Glomerular visceral epithelial cell (primary cell): ENCODE measurements at regions not wholly inside any gene's neighbourhood (a gene's known extent, or its start where the extent isn't known, plus 50 kb on each side); places are given as distances from the start of the nearest gene placed in this dataset.

Experiments used
- DNase-seq: peaks from one replicate; pipeline ENCODE4 v3.0.0-alpha.2; 2016; ENCODE audit errors: extremely low spot score

- no peak for DNase-seq
These were observed 95.4 kb downstream of the RMI2 start for GRCh38 chr16:11440657-11441012.

GRCh38 chr16:11445486-11445885 lies 100.2 kb downstream of the RMI2 start:
- no peak for DNase-seq

- DNase-seq, result no peak
These were observed 101.4 kb downstream of the RMI2 start for GRCh38 chr16:11446566-11447119.

DNA sequence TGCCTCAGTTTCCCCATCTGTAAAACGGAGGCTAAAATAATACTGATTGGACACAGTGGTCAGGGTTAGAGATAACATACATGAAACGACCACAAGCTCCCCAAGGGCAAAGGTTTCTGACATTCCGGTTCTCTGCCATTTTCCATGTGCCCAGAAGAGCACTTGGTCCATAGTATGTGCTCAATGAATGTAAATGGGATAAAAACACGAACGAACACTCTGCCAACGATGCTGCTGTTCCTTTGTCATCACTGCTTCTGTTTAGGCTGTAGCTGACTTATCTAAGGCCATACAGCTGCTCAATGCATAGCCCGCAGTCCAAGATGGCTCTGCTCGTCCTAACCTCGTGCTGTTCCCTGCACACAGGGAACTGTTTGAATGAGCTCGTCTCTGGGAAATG lies 102.0 kb downstream of the RMI2 start:
- DNase-seq, result no peak

DNA sequence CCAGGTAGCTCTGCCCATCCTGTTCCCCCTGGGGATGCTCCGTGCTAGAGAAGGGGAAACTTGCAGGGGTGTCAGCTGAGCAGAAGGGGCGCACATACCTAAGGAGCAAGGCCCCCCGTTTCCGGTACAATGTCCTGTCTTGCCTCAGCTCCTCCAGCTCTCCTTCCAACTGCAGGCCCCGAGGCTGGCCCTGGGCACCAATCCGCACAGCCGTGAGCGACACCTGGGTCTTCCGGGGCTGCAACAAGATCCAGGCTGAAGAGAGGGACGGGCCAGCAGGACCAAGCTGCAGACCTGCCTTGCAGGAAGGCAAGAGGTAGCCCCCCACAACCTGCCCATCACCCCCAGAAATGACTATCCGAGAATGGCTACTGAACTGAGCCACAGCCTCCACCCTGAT lies 102.6 kb downstream of the RMI2 start:
- no peak for DNase-seq

- DNase-seq, result no peak
These were observed 103.6 kb downstream of the RMI2 start for GRCh38 chr16:11448796-11449416.

- no peak for DNase-seq
These were observed 104.5 kb downstream of the RMI2 start for GRCh38 chr16:11449716-11450115.

- DNase-seq, result no peak
These were observed 104.9 kb downstream of the RMI2 start for GRCh38 chr16:11450136-11450535.

- no peak for DNase-seq
These were observed 107.0 kb downstream of the RMI2 start for GRCh38 chr16:11452298-11452697.

GRCh38 chr16:11452746-11453389 lies 107.6 kb downstream of the RMI2 start:
- no peak for DNase-seq

GRCh38 chr16:11456741-11457140 lies 111.5 kb downstream of the RMI2 start:
- no peak for DNase-seq

GRCh38 chr16:11459722-11460121 lies 114.5 kb downstream of the RMI2 start:
- DNase-seq, result no peak

- no peak for DNase-seq
These were observed 115.7 kb downstream of the RMI2 start for GRCh38 chr16:11460820-11461594.

DNA sequence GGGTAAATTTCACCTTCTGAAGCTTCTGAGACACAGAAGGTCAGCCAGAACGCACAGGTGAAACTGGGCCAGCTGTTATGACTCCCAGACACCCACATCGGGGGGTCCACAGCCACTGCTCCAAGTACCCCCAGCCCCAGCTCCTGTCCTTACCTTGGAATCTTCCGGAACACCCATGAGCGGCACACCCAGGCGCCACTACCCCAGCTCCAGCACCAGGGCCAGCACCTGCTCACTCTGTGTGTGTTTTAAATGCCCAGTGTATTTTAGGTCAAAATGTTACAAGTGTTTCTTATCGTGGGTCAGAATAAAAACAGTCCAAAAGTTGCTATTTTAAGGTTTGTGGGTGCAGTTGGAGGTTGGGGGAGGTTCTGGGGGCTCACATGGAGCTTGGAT lies 116.3 kb downstream of the RMI2 start:
- no peak for DNase-seq

- no peak for DNase-seq
These were observed 116.8 kb downstream of the RMI2 start for GRCh38 chr16:11462036-11462435.

GRCh38 chr16:11462861-11463260 lies 117.6 kb downstream of the RMI2 start:
- DNase-seq, result no peak

GRCh38 chr16:11464241-11464640 lies 119.0 kb downstream of the RMI2 start:
- no peak for DNase-seq

- DNase-seq, result no peak
These were observed 120.4 kb downstream of the RMI2 start for GRCh38 chr16:11465675-11466074.

GRCh38 chr16:11470676-11471415 lies 115.9 kb downstream of the LITAF start:
- DNase-seq, result no peak

DNA sequence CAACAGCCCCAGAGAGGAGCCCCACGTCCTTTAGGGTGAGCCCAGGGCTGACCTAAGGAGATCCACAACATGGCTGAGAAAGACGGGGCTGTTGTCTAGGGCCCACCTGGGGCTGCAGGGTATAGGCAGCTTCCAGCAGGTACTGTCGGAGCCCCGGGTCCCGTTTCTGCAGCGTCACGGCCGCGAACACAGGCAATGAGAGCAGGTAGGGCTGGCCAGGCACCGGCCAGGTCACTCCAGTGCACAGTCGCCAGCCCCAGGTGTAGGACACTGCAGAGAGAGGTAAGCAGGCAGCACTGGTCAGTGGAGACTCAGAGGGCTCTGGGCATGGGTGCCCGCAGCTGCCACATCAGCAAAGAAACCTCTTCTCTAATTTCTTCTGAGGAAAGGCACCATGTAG lies 115.2 kb downstream of the LITAF start:
- no peak for DNase-seq

DNA sequence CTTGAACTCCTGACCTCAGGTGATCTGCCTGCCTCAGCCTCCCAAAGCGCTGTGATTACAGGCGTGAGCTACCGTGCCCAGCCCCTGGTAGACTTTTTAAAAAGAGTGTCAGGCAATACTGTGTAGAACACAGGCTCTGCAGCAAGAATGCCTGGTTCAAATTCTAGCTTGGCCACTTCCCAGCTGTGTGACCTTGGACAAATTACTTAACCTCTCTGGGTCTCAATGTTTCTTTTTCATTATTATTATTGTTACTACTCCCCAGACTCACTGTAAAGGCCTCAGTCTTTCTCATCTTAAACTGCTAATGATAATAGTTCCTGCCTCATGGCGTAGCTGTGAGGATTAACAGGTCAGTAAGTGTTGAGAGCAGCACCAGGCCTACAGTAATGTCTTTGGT lies 114.3 kb downstream of the LITAF start:
- no peak for DNase-seq

- no peak for DNase-seq
These were observed 113.9 kb downstream of the LITAF start for GRCh38 chr16:11472851-11473250.
